ENCODE measurements at regions not wholly inside any gene's neighbourhood (a gene's known extent, or its start where the extent isn't known, plus 50 kb on each side); places are given as distances from the start of the nearest gene placed in this dataset.
"Not testable (repeated sequence)": the region's sequence is repeated elsewhere in the genome, so short reads cannot be mapped to it uniquely, and the experiment has no call there.

DNA sequence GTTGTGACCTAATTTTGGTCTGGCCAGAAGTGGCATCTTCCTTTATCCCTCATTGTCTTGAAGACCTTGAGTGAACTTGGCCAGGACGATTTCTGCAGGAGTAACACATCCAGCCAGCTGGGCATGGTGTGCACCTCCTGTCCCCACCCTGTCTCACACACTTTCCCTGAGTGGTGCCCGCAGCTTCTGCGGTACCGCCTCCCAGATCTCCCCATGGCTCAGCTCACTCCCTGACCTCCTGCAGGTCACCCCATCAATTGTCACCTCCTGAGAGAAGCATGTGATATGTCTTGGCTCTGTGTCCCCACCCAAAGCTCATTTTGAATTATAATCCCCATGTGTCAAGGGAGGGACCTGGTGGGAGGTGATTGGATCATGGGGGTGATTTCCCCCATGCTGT is 50.2 kb upstream of the TP53I11 start:
- Mint-ChIP-seq H3K27me3 (ENCODE audit: low read depth) (peaks cover 2% of the 10 kb centered on the region), H3K36me3 (ENCODE audit: insufficient read depth) (no peaks in the 10 kb centered on the region), H3K4me3 (no peak overlapping the region), H3K4me1 (ENCODE audit: low read depth) (no peaks in the 10 kb centered on the region), H3K9me3 (no peaks in the 10 kb centered on the region)
- ATAC-seq (no peak), DNase-seq (no peak)

DNA sequence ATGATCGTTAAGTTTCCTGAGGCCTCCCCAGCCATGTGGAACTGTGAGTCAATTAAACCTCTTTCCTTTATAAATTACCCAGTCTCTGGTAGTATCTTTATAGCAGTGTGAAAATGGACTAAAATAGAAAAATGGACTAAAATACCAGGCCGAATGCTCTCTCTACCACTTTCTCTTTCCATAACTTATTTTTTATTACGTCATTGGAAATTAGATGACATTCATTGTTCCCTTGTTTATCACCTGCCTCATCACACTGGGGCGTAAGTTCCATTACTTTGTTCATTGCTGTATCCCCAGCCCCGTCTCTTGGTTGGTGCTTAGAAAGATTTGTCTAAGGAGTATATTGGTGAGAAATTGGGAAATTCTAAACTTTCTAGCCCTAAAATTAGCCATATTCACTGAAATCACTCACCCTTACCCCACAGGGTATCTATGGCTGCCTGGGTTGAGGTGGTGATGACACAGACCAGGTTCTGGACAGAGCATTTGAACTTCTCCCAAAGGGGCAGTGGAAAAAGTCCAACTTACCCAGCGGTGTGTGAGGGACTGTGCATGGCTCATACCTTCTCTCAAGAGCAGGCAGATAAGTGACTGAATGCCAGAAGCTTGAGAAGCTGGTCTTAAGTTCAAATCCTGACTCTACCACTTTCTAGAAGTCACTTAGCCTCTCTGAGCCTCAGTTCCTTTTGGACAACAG is 50.9 kb upstream of the TP53I11 start:
- H3K4me1 Mint-ChIP-seq (ENCODE audit: low read depth): no peaks in the 10 kb centered on the region
- H3K36me3 Mint-ChIP-seq (ENCODE audit: insufficient read depth): no peaks in the 10 kb centered on the region
- no peaks in the 10 kb centered on the region for H3K9me3 Mint-ChIP-seq
- ATAC-seq: no peak
- peaks cover 2% of the 10 kb centered on the region for H3K27me3 Mint-ChIP-seq (ENCODE audit: low read depth)
- no peak for DNase-seq
- H3K4me3 Mint-ChIP-seq: no peak overlapping the region

DNA sequence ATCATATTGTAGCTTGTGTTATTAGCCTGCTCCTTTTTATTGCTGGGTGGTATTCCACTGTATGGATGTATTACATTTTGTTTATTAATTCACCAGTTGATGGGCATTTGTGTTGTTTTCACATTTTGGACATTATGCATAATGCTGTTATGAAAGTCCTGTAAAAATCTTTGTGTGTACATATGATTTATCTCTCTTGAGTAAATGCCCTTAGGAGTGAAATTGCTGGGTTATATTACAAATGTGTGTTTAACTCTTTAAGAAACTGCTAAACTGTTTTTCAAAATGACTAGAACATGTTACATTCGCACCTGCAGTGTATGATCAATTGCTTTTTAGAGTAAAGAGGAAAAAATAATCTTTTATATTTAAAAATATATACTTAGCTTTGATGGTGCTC is 54.4 kb upstream of the TP53I11 start:
- no peak for DNase-seq
- H3K4me1 Mint-ChIP-seq (ENCODE audit: low read depth): no peaks in the 10 kb centered on the region
- H3K27me3 Mint-ChIP-seq (ENCODE audit: low read depth): peaks cover 2% of the 10 kb centered on the region
- no peak for ATAC-seq
- H3K9me3 Mint-ChIP-seq: no peaks in the 10 kb centered on the region
- H3K4me3 Mint-ChIP-seq: no peak overlapping the region
- H3K36me3 Mint-ChIP-seq (ENCODE audit: insufficient read depth): no peaks in the 10 kb centered on the region

DNA sequence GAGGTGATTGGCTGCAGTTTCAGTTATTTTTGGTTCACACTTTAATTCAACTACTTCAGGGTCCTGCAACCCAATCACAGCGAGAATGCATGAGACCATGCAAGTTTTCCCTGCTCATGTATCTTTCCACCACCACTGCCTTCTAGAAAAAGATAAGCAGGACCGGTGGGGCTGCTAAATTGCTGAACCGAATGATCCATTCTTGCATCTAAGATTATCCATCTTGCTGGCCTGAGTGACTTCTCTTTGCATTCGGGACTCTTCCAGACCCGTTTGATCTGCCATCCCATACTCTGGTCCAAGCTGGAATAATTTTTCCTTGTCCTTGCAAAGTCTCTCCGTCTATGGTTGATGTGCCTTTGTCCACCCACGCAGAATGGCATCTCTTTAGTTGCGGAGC is 56.3 kb upstream of the TP53I11 start:
- Mint-ChIP-seq H3K27me3 (ENCODE audit: low read depth) (no peaks in the 10 kb centered on the region), H3K36me3 (ENCODE audit: insufficient read depth) (no peaks in the 10 kb centered on the region), H3K4me3 (no peak overlapping the region), H3K4me1 (ENCODE audit: low read depth) (no peaks in the 10 kb centered on the region), H3K9me3 (no peaks in the 10 kb centered on the region)
- no peak for DNase-seq
- no peak for ATAC-seq

DNA sequence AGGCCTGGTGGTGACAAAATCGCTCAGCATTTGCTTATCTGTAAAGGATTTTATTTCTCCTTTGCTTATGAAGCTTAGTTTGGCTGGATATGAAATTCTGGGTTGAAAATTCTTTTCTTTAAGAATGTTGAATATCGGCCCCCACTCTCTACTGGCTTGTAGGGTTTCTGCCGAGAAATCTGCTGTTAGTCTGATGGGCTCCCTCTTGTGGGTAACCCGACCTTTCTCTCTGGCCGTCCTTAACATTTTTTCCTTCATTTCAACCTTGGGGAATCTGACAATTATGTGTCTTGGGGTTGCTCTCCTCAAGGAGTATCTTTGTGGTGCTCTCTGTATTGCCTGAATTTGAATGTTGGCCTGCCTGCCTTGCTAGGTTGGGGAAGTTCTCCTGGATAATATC is 65.3 kb upstream of the TP53I11 start:
- not testable (repeated sequence) for DNase-seq; H3K36me3 Mint-ChIP-seq (ENCODE audit: insufficient read depth); ATAC-seq; H3K4me3 Mint-ChIP-seq
- H3K9me3 Mint-ChIP-seq: peaks cover 29% of the 10 kb centered on the region
- peaks cover 12% of the 10 kb centered on the region for H3K27me3 Mint-ChIP-seq (ENCODE audit: low read depth)
- H3K4me1 Mint-ChIP-seq (ENCODE audit: low read depth): peaks cover 14% of the 10 kb centered on the region

DNA sequence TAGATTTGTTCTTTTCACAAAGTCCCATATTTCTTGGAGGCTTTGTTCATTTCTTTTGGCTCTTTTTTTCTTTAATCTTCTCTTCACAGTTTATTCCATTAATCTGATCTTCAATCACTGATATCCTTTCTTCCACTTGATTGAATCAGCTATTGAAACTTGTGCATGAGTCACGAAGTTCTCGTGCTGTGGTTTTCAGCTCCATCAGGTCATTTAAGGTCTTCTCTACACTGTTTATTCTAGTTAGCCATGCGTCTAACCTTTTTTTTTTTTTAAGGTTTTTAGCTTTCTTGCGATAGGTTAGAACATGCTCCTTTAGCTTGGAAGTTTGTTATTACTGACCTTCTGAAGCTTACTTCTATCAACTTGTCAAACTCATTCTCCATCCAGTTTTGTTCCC is 65.8 kb upstream of the TP53I11 start:
- not testable (repeated sequence) for ATAC-seq; H3K4me3 Mint-ChIP-seq; DNase-seq; H3K36me3 Mint-ChIP-seq (ENCODE audit: insufficient read depth)
- peaks cover 12% of the 10 kb centered on the region for H3K27me3 Mint-ChIP-seq (ENCODE audit: low read depth)
- H3K4me1 Mint-ChIP-seq (ENCODE audit: low read depth): peaks cover 14% of the 10 kb centered on the region
- H3K9me3 Mint-ChIP-seq: peaks cover 29% of the 10 kb centered on the region

DNA sequence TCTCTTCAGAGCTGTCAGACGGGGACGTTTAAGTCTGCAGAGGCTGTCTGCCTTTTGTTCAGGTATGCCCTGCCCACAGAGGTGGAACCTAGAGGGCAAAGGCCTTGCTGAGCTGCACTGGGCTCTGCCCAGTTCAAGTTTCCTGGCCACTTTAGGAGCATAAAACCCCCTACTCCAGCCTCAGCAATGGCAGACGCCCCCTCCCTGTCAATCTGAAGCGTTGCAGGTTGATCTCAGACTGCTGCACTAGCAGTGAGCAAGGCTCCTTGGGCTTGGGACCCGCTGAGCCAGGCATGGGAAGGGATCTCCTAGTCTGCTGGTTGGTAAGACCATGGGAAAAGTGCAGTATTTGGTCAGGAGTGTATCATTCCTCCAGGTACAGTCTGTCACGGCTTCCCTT is 66.6 kb upstream of the TP53I11 start:
- peaks cover 12% of the 10 kb centered on the region for H3K27me3 Mint-ChIP-seq (ENCODE audit: low read depth)
- ATAC-seq: no peak
- no peak overlapping the region for H3K4me3 Mint-ChIP-seq
- peaks cover 2% of the 10 kb centered on the region for H3K36me3 Mint-ChIP-seq (ENCODE audit: insufficient read depth)
- H3K4me1 Mint-ChIP-seq (ENCODE audit: low read depth): peaks cover 12% of the 10 kb centered on the region
- peaks cover 29% of the 10 kb centered on the region for H3K9me3 Mint-ChIP-seq
- DNase-seq: no peak

DNA sequence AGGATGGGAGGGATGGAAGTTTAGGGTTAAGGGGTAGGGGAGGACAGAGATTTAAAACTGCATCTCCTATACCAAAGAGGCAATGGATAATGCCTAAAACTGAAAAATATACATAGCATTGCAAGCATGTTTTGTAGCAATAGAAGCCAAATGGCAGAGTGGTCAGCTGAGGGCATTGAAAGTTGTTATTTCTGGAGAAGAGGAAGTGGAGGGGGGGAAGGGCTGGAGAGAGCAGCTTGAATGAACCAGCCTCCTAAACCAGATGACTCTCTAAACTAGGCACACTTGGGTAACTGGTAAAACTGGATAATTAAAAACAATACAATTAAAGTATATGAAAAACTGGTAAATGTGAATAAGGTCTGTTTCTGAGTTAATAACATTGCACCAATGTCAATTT is 70.3 kb upstream of the TP53I11 start:
- Mint-ChIP-seq H3K4me1 (ENCODE audit: low read depth) (peaks cover 5% of the 10 kb centered on the region), H3K9me3 (peaks cover 6% of the 10 kb centered on the region), H3K4me3 (no peak overlapping the region), H3K36me3 (ENCODE audit: insufficient read depth) (peaks cover 2% of the 10 kb centered on the region), H3K27me3 (ENCODE audit: low read depth) (peaks cover 12% of the 10 kb centered on the region)
- ATAC-seq (no peak), DNase-seq (no peak)

DNA sequence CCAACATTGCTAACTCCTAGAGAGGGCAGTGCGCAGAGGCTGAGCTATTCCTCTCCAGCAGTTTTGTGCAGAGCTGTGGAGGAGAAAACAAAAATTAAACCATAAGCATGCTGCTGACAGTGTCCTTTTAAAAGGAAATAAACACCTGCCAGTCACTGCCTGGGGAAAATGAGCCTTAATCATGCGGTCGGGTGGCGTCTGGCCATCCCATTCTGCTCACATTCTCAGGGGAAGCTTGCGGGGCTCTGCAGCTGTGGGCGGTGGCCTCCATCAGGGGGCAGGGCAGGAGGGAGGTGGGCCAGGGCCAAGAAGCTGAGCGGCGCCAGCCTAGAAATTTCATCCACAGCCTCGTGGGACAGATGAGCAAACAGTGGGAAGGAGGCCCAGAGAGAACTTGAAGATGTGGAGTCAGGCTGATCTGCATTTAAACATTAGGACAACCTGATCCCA is 71.0 kb upstream of the TP53I11 start:
- DNase-seq (no peak), ATAC-seq (no peak)
- Mint-ChIP-seq H3K36me3 (ENCODE audit: insufficient read depth) (no peaks in the 10 kb centered on the region), H3K4me1 (ENCODE audit: low read depth) (peaks cover 9% of the 10 kb centered on the region), H3K9me3 (no peaks in the 10 kb centered on the region), H3K4me3 (no peak overlapping the region), H3K27me3 (ENCODE audit: low read depth) (peaks cover 9% of the 10 kb centered on the region)

DNA sequence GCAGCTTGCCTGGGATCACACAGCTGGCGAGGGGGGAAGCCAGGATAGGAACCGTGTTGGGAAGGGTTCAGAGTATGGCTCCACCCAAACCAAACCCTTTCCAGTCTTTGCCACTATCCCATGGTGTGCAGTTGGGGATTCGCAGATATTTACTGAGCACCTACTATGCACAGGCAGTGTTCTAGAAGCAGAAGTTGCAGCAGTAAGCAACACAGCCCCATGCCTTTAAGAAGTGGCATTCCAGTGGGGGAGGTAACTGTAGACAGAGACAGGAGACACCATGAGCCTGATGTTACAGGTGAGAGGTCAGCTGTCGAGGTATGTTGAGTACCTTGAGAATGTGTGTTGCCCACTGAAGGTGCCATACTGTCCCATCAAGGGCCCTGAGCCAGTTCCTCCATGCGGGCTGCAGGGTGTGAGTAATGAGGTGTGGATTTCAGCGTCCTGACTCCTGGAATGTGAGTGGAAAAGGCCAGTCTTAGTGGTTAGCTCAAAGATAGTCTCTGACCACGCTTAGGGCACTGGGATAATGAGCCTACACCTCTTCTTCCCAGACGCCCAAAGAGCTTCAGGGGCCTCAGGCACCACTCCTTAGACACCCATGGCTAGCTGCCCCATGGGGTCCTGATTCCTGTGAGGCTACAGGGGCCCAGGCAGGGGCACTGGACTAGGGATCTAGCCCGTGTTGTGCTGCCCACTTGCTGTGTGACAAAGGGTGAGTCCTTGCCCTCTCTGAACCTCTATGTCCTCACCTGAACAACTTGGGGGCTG is 71.8 kb upstream of the TP53I11 start:
- H3K9me3 Mint-ChIP-seq: no peaks in the 10 kb centered on the region
- peaks cover 9% of the 10 kb centered on the region for H3K4me1 Mint-ChIP-seq (ENCODE audit: low read depth)
- no peaks in the 10 kb centered on the region for H3K36me3 Mint-ChIP-seq (ENCODE audit: insufficient read depth)
- DNase-seq (no peak), ATAC-seq (no peak)
- no peak overlapping the region for H3K4me3 Mint-ChIP-seq
- H3K27me3 Mint-ChIP-seq (ENCODE audit: low read depth): peaks cover 9% of the 10 kb centered on the region

DNA sequence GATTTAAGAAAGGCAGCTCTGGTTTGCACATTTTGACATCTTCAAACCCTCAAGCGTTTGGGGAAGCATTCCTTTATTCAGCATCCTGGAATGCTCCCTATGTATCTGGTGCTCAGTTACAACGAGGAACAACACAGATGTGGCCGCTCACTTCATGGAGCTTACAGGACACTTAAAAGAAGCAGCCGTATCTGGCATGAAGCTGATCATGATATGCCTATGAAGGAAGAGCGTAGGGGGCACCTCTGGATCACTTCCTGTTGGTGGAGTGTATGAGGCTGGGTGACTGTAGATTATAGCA is 72.3 kb upstream of the TP53I11 start:
- Mint-ChIP-seq H3K36me3 (ENCODE audit: insufficient read depth) (no peaks in the 10 kb centered on the region), H3K27me3 (ENCODE audit: low read depth) (peaks cover 9% of the 10 kb centered on the region), H3K9me3 (no peaks in the 10 kb centered on the region), H3K4me3 (no peak overlapping the region), H3K4me1 (ENCODE audit: low read depth) (peaks cover 9% of the 10 kb centered on the region)
- DNase-seq (no peak), ATAC-seq (no peak)

DNA sequence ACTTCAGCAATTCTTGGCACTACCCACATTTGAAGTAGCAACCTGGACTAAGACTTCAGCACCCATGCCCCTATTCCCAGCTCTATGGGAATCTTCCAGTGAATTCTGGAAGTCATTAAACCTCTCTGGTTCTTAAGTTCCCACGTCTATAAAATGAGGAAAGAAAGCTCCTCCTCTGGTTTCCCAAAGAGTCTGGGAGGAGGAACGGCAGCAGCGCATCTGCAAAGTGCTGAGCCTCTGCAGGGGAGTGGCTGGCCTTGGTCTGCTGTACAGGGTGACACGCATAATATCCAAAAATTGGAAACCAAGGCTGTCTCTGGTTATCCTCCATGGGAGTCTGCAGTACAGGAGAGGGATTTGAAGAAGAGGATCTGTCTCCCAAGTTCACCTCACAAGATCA is 73.6 kb upstream of the TP53I11 start:
- Mint-ChIP-seq H3K4me1 (ENCODE audit: low read depth) (peaks cover 9% of the 10 kb centered on the region), H3K9me3 (no peaks in the 10 kb centered on the region), H3K36me3 (ENCODE audit: insufficient read depth) (no peaks in the 10 kb centered on the region), H3K4me3 (no peak overlapping the region), H3K27me3 (ENCODE audit: low read depth) (peaks cover 9% of the 10 kb centered on the region)
- DNase-seq (no peak), ATAC-seq (no peak)

DNA sequence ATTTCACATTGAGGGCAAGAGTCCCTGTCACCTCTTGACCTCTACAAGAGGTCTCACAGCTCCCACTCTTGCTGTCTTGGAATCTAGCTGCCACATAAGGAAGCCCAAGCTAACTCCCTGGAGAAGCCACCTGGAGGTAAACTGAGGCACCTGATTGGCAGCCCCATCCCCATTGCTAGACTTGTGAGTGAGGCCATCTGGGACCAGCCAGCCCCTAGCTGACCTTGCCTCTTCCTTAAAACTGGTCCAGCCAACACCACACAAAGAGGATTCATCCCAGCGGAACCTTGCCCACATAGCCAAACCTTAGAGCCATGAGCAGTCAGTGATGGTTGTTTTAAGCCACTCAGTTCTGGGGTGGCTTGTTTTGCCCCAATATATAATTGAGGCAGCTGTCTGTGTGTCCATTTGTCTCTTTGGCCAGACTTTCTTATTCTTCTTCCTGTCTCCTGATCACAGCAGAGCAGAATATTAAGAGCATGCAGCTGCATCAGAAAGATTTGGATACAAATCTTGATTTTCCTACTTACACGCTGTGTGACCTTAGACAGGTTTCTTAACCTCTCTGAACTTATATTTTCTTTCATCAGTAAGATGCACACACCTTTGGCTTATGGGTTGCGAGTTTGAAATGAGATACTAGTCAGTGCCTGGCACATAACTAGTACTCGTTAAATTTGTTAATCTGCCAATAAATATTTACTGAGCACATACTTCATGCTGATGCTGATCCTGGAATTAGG is 74.3 kb upstream of the TP53I11 start:
- Mint-ChIP-seq H3K4me3 (no peak overlapping the region), H3K9me3 (no peaks in the 10 kb centered on the region), H3K36me3 (ENCODE audit: insufficient read depth) (no peaks in the 10 kb centered on the region), H3K27me3 (ENCODE audit: low read depth) (peaks cover 5% of the 10 kb centered on the region), H3K4me1 (ENCODE audit: low read depth) (peaks cover 9% of the 10 kb centered on the region)
- ATAC-seq (no peak), DNase-seq (no peak)

DNA sequence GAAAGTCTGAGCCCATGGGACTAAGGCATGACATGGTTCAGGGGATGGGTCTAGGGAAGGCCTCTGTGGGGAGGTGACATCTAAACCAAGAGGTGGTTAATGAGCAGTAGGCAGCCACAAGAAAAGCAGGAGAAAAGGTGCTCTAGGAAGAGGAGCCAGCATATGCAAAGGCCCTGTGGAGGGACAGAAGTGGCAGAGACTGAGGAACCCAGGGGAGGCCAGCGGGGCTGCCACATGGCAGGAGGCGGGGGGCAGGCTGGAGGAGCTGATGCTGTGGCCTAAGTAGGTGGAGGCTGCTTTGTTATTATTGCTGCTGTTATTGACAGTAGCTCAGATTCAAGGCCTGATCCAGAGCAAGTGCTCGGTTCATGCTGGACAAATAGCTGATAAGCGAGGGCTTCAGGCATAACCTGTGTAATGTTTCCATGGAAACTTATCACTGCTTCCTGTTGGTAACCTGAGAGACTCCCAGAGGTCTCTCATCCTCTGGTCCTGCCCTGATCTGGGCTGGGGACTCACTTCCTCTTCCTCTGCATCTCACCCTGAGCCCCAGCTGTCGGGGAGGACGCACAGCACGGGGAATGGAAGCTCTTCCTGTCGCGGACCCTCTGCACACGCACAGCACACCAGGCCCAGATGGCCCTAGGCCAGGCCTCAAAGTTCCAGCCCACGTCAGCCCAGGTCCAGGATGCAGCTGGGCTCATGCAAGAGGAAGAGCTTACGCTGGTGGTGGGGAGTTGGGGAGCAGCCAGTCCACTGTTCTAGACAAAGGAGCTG is 75.2 kb upstream of the TP53I11 start:
- H3K9me3 Mint-ChIP-seq: no peaks in the 10 kb centered on the region
- H3K27me3 Mint-ChIP-seq (ENCODE audit: low read depth): no peaks in the 10 kb centered on the region
- ATAC-seq (peak; percentile 25 to 57), DNase-seq (no peak)
- no peak overlapping the region for H3K4me3 Mint-ChIP-seq
- H3K4me1 Mint-ChIP-seq (ENCODE audit: low read depth): peaks cover 9% of the 10 kb centered on the region
- H3K36me3 Mint-ChIP-seq (ENCODE audit: insufficient read depth): no peaks in the 10 kb centered on the region
